ENCODE measurements at regions not wholly inside any gene's neighbourhood (a gene's known extent, or its start where the extent isn't known, plus 50 kb on each side); places are given as distances from the start of the nearest gene placed in this dataset.

- TF ChIP-seq CTCF (IDR thresholded peaks at IDR 0.05; ENCODE audit: poor library complexity) (no peak), EZH2phosphoT487 (IDR thresholded peaks at IDR 0.05; ENCODE audit: low read depth, severe bottlenecking, unreplicated experiment) (no peak)
These were observed 1277.6 kb downstream of the ZPLD1 start for GRCh38 chr3:103712320-103713008.
